IgD-negative memory B cell (primary cell): ENCODE measurements at regions not wholly inside any gene's neighbourhood (a gene's known extent, or its start where the extent isn't known, plus 50 kb on each side); places are given as distances from the start of the nearest gene placed in this dataset.

Experiments used
- H3K27ac Mint-ChIP-seq, 3 donors: one replicate each; pipeline ENCODE4 v1.8.0; 2020 to 2022; ENCODE audit warnings: mild to moderate bottlenecking in 3 of 3, mixed read lengths in 3 of 3, moderate library complexity in 1 of 3
- H3K27me3 Mint-ChIP-seq: one replicate; pipeline ENCODE4 v1.8.0; 2021; ENCODE audit warnings: mixed read lengths
- H3K36me3 Mint-ChIP-seq: one replicate; pipeline ENCODE4 v1.8.0; 2020; ENCODE audit warnings: mild to moderate bottlenecking, mixed read lengths
- H3K4me1 Mint-ChIP-seq, 3 donors: one replicate each; pipeline ENCODE4 v1.8.0; 2020 to 2022; ENCODE audit warnings: mixed read lengths in 3 of 3, mild to moderate bottlenecking in 1 of 3
- H3K4me3 Mint-ChIP-seq, 4 donors: one replicate each; pipeline ENCODE4 v1.8.0; 2020 to 2022; ENCODE audit warnings: mild to moderate bottlenecking in 4 of 4, mixed read lengths in 4 of 4, moderate library complexity in 3 of 4
- H3K9me3 Mint-ChIP-seq, 3 donors: one replicate each; pipeline ENCODE4 v1.8.0; 2020 to 2021; ENCODE audit warnings: mixed read lengths in 3 of 3, mild to moderate bottlenecking in 1 of 3

DNA sequence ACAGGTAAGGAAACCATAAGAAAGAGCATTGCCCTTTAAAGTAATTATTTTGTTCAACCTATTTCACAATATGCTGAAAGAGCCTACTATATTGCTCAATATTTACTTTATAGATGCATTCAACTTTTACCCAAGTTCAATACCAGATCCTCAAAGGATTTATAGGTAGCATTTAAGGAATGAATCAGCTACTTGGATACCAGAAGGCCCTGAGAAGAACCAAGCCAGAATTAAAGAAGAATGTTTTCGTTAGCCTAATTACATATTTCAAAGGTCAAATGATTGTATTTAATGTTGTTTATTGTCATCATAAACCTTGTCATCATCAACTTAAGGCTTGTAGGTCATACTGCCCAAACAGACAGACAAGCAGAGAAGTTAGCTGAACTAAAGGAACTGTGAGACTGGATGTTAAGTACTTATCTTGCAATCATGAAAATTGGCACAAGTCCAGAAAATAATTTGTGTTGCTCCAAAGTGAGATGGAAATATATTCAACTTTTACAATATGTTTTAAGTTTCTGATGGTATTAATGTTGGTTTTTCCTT lies 636.7 kb downstream of the RFPL4B start:
- no peaks in the 10 kb centered on the region for H3K9me3 Mint-ChIP-seq
- H3K27ac Mint-ChIP-seq: no peak overlapping the region
- no peaks in the 10 kb centered on the region for H3K36me3 Mint-ChIP-seq
- no peaks in the 10 kb centered on the region for H3K27me3 Mint-ChIP-seq
- H3K4me3 Mint-ChIP-seq: no peak overlapping the region
- no peaks in the 10 kb centered on the region for H3K4me1 Mint-ChIP-seq

DNA sequence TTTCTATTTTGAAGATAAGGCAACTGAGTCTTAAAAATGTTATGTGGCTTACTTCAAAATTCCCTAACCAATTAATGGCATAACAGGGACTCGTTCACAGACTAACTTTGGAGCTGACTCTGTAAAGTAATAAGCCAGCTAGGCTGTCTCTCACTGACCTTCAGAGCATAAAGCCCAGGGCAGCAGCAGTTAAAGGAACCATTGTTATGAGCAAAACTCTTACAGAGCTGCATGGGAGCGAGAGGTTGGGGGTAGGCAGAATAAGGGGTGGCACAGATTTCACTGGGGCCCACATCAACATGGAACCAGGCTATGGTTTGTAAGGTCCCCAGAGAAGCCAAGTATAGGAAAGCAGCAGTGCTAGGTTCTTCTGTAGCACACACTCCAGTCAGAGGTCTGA lies 637.8 kb downstream of the RFPL4B start:
- peaks cover 0 to 2% (median 2%) of the 10 kb centered on the region in 3 donors for H3K9me3 Mint-ChIP-seq
- no peaks in the 10 kb centered on the region for H3K4me1 Mint-ChIP-seq
- H3K4me3 Mint-ChIP-seq: no peak overlapping the region
- H3K27me3 Mint-ChIP-seq: no peaks in the 10 kb centered on the region
- H3K27ac Mint-ChIP-seq: no peak overlapping the region
- no peaks in the 10 kb centered on the region for H3K36me3 Mint-ChIP-seq

- peaks cover 0 to 3% (median 2%) of the 10 kb centered on the region in 3 donors for H3K9me3 Mint-ChIP-seq
- H3K27me3 Mint-ChIP-seq: no peaks in the 10 kb centered on the region
- H3K4me3 Mint-ChIP-seq: no peak overlapping the region
- no peak overlapping the region for H3K27ac Mint-ChIP-seq
- no peaks in the 10 kb centered on the region for H3K4me1 Mint-ChIP-seq
- H3K36me3 Mint-ChIP-seq: no peaks in the 10 kb centered on the region
Observed at GRCh38 chr6:112986321-112986720, 639.2 kb downstream of the RFPL4B start.

GRCh38 chr6:112988748-112989147 lies 641.6 kb downstream of the RFPL4B start:
- H3K4me1 Mint-ChIP-seq: no peaks in the 10 kb centered on the region
- no peak overlapping the region for H3K4me3 Mint-ChIP-seq
- H3K36me3 Mint-ChIP-seq: no peaks in the 10 kb centered on the region
- no peak overlapping the region for H3K27ac Mint-ChIP-seq
- H3K9me3 Mint-ChIP-seq: peaks cover 0 to 3% (median 2%) of the 10 kb centered on the region in 3 donors
- H3K27me3 Mint-ChIP-seq: no peaks in the 10 kb centered on the region

- no peaks in the 10 kb centered on the region for H3K36me3 Mint-ChIP-seq
- H3K27ac Mint-ChIP-seq: no peak overlapping the region
- no peaks in the 10 kb centered on the region for H3K4me1 Mint-ChIP-seq
- no peaks in the 10 kb centered on the region for H3K27me3 Mint-ChIP-seq
- H3K4me3 Mint-ChIP-seq: no peak overlapping the region
- H3K9me3 Mint-ChIP-seq: peaks cover 0 to 3% (median 2%) of the 10 kb centered on the region in 3 donors
Observed at GRCh38 chr6:112990971-112991370, 643.8 kb downstream of the RFPL4B start.

DNA sequence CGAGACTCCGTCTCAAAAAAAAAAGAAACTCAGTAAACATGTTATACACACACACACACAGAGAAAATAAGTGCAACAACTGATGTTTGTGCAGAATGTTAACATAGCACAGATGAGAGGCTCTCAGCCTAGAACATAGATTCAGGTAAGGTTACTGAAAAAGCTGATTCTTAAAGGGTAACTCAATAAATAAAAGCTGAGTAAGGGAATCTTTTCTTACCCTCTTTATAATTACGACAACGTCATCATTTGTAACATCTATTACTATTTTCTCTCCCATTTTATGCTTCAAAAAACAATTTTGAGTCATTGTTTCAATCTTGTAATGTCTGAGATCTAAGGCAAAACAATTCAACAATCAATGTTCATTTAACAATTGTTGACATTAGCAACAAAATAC lies 644.8 kb downstream of the RFPL4B start:
- Mint-ChIP-seq H3K9me3 (peaks cover 0 to 3% (median 2%) of the 10 kb centered on the region in 3 donors), H3K27me3 (no peaks in the 10 kb centered on the region), H3K36me3 (no peaks in the 10 kb centered on the region), H3K27ac (no peak overlapping the region), H3K4me1 (no peaks in the 10 kb centered on the region), H3K4me3 (no peak overlapping the region)

- no peaks in the 10 kb centered on the region for H3K36me3 Mint-ChIP-seq
- no peak overlapping the region for H3K4me3 Mint-ChIP-seq
- no peaks in the 10 kb centered on the region for H3K4me1 Mint-ChIP-seq
- no peak overlapping the region for H3K27ac Mint-ChIP-seq
- H3K9me3 Mint-ChIP-seq: no peaks in the 10 kb centered on the region
- peaks cover 3% of the 10 kb centered on the region for H3K27me3 Mint-ChIP-seq
Observed at GRCh38 chr6:112997421-112998085, 650.4 kb downstream of the RFPL4B start.

DNA sequence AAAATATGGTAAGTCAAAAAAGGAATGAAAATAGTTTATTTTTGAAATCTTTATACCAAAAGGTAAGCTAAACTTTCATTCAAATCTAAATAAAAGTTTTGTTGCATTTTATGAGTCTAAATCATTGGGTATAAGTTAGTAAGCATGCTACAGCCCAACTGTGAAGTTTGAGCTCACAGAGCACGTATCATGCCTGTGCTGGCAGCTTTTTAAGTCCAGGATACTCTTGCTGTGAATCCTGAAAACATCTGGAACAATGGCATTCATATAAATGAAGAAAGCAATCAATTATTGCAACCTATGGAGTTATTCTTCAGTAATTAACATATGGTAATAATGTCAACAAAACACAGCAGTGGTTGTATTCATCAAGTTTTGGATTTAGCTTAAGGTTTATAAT lies 656.9 kb downstream of the RFPL4B start:
- H3K4me1 Mint-ChIP-seq: peaks cover 0 to 1% (median 0%) of the 10 kb centered on the region in 3 donors

GRCh38 chr6:113004470-113005270 lies 657.5 kb downstream of the RFPL4B start:
- H3K36me3 Mint-ChIP-seq: no peaks in the 10 kb centered on the region
- H3K4me1 Mint-ChIP-seq: peaks cover 0 to 1% (median 0%) of the 10 kb centered on the region in 3 donors
- H3K27me3 Mint-ChIP-seq: peaks cover 5% of the 10 kb centered on the region
- no peak overlapping the region for H3K27ac Mint-ChIP-seq
- H3K4me3 Mint-ChIP-seq: no peak overlapping the region
- no peaks in the 10 kb centered on the region for H3K9me3 Mint-ChIP-seq

More for the DNA sequence above, 656.9 kb downstream of the RFPL4B start:
- no peaks in the 10 kb centered on the region for H3K36me3 Mint-ChIP-seq
- peaks cover 5% of the 10 kb centered on the region for H3K27me3 Mint-ChIP-seq
- H3K4me3 Mint-ChIP-seq: no peak overlapping the region
- no peak overlapping the region for H3K27ac Mint-ChIP-seq
- H3K9me3 Mint-ChIP-seq: no peaks in the 10 kb centered on the region

GRCh38 chr6:113006494-113006893 lies 659.4 kb downstream of the RFPL4B start:
- Mint-ChIP-seq H3K36me3 (no peaks in the 10 kb centered on the region), H3K9me3 (no peaks in the 10 kb centered on the region), H3K4me3 (no peak overlapping the region), H3K27me3 (peaks cover 4% of the 10 kb centered on the region), H3K4me1 (peaks cover 0 to 1% (median 0%) of the 10 kb centered on the region in 3 donors), H3K27ac (no peak overlapping the region)

DNA sequence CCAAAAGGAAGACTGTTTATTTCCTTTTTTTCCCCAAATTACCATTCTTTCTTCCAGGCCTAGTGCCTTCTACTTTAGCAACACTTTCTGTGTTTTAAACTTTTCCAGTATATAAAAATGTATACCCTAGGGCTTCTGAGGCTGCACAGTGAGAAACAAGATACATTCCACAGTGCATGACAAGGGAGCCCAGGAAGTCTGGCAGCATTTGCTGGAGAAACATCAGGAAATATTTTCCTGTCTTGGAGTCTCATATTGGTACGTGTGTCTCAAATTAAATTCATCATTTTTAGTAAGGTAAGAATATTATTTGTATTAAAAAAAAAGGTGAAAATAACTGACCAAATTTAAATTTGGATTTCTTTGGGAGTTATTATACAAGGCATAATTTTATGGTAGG lies 662.6 kb downstream of the RFPL4B start:
- Mint-ChIP-seq H3K4me3 (no peak overlapping the region), H3K36me3 (peaks cover 2% of the 10 kb centered on the region), H3K9me3 (no peaks in the 10 kb centered on the region), H3K4me1 (no peaks in the 10 kb centered on the region), H3K27ac (no peak overlapping the region), H3K27me3 (peaks cover 2% of the 10 kb centered on the region)

DNA sequence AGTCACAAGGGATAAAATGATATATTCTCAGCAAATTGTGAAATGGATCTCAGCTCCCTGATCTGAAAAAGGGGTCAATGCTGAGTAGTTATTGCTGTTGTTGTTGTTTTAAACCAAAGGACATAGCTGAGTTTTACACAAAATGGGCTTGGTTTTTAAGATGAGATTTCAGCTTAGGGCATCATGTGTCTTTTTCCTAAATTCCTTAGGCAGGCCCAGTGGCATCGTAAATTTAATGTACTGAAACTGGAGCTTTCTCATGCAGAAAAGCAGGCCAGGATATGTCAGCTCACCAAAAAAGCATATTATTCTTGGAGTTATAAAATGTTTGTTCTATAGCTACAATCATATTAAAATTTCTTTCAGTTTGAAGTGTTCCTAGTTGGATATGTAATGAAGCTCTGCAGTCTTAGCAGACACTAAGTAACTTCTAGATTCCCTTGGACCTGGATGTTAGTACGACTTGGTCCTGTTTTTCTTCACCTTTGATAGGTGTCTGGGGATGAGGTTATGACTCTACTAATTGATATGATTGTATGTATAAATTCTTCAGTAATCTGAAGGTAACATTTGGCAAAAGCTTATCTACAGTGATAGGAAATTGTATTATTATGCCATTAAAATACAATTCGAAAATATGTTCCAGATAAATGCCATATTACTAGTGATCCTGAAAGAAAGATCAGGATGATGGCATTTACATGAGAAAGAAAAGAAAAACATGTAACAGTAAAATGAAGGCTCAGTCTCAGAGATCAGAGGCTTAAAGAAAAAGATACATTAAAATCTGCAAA lies 663.3 kb downstream of the RFPL4B start:
- H3K4me3 Mint-ChIP-seq: no peak overlapping the region
- H3K27ac Mint-ChIP-seq: no peak overlapping the region

DNA sequence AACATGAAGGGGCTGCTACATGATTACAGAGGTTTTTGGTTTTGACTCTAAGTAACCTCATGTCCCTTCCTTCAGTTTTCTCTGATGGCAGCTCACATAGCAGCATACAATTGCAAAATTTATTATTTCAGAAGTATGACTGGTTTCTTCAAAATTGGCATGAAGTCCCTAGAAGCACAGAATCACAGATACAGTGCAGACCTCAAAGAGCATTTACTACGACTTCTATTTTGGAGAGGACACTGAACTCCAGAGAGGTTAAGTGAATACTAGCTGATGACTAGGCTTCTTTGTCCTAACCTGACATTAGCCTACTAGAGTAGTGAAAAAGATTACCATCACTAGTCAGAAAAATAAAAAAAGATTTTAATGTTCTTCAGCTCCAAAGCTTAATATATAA lies 664.3 kb downstream of the RFPL4B start:
- peaks cover 0 to 1% (median 0%) of the 10 kb centered on the region in 3 donors for H3K9me3 Mint-ChIP-seq
- no peaks in the 10 kb centered on the region for H3K4me1 Mint-ChIP-seq
- no peak overlapping the region for H3K27ac Mint-ChIP-seq
- H3K36me3 Mint-ChIP-seq: peaks cover 2% of the 10 kb centered on the region
- H3K27me3 Mint-ChIP-seq: peaks cover 2% of the 10 kb centered on the region
- no peak overlapping the region for H3K4me3 Mint-ChIP-seq

More for the DNA sequence above, 663.3 kb downstream of the RFPL4B start:
- Mint-ChIP-seq H3K9me3 (no peaks in the 10 kb centered on the region), H3K36me3 (peaks cover 2% of the 10 kb centered on the region), H3K4me1 (no peaks in the 10 kb centered on the region), H3K27me3 (peaks cover 2% of the 10 kb centered on the region)

DNA sequence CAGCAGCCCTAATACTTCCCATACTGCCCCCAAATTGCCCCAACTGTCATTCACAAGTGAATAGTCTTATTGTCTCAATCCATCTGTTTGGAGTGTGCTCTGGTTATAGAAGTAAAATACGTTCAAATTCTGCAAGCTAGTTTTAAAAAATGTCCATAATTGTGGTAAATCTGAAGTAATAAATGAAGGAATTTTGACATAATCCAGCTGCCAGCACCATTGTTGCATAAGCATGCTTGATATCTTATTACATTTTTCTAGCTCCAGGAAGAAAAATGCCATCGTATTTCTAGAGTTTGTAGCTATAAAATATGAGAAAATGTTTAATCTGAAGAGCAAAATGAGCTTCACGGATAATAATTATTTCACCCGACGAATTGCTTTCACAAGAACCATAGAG lies 664.7 kb downstream of the RFPL4B start:
- Mint-ChIP-seq H3K27ac (no peak overlapping the region), H3K9me3 (peaks cover 0 to 1% (median 0%) of the 10 kb centered on the region in 3 donors), H3K4me3 (no peak overlapping the region), H3K27me3 (peaks cover 2% of the 10 kb centered on the region), H3K4me1 (no peaks in the 10 kb centered on the region), H3K36me3 (peaks cover 2% of the 10 kb centered on the region)

GRCh38 chr6:113015249-113015648 lies 668.1 kb downstream of the RFPL4B start:
- Mint-ChIP-seq H3K9me3 (peaks cover 0 to 1% (median 0%) of the 10 kb centered on the region in 3 donors), H3K4me3 (no peak overlapping the region), H3K4me1 (no peaks in the 10 kb centered on the region), H3K36me3 (peaks cover 2% of the 10 kb centered on the region), H3K27ac (peak overlapping the region in 1 of 3 donors; percentile 13), H3K27me3 (peaks cover 3% of the 10 kb centered on the region)
